IMR-90 (cell line): ENCODE measurements at regions not wholly inside any gene's neighbourhood (a gene's known extent, or its start where the extent isn't known, plus 50 kb on each side); places are given as distances from the start of the nearest gene placed in this dataset.

Experiments
- ATAC-seq: fragments of 200-7000 bp; cut with Tn5 transposase; 2 replicates; pipeline ENCODE4 v1.9.1; 2020; ENCODE audit warnings: low read depth, mild to moderate bottlenecking, moderate library complexity
- BruUV-seq: library from RNA; stranded (reverse); fragments of 400-500 nt; replicated peaks from 2 replicates; lab custom pipeline; 2021; lab: Mats Ljungman, UMichigan
- CTCF ChIA-PET: fragments of 300-600 bp; formaldehyde crosslinking; extraction: SDS; loops from one replicate; lab custom pipeline; 2021; ENCODE audit warnings: antibody characterized with exemption; lab: Yijun Ruan, JAX
- POLR2A ChIA-PET: fragments of 300-600 bp; sonication (Branson Sonifier 250); formaldehyde crosslinking; loops from one replicate; lab custom pipeline; 2022; ENCODE audit warnings: antibody characterized with exemption; ENCODE audit not compliant: unreplicated experiment; lab: Charles Lee
- DNase-seq: peaks from one replicate; pipeline ENCODE4 v3.0.0; 2013
- H2AFZ ChIP-seq: replicated peaks from 2 replicates; pipeline ENCODE3; 2013; ENCODE audit warnings: low read length, mild to moderate bottlenecking; ENCODE audit not compliant: poor library complexity
- H2AK5ac ChIP-seq: 2 replicates; pipeline ENCODE4 v1.6.1; 2013; ENCODE audit warnings: low read depth, low read length, inconsistent platforms
- H2AK9ac ChIP-seq: replicated peaks from 2 replicates; pipeline ENCODE3; 2013; ENCODE audit warnings: mild to moderate bottlenecking, low read depth, low read length, moderate library complexity; ENCODE audit not compliant: poor library complexity
- H2BK120ac ChIP-seq: 2 replicates; pipeline ENCODE4 v1.6.1; 2013; ENCODE audit warnings: low read depth, low read length, inconsistent platforms
- H2BK15ac ChIP-seq: 3 replicates; pipeline ENCODE4 v1.6.1; 2013; ENCODE audit warnings: low read depth, low read length, inconsistent platforms
- H2BK20ac ChIP-seq: 2 replicates; pipeline ENCODE4 v1.6.1; 2013; ENCODE audit warnings: low read depth, mild to moderate bottlenecking, inconsistent platforms, low read length, moderate library complexity
- H2BK5ac ChIP-seq: 2 replicates; pipeline ENCODE4 v1.6.1; 2013; ENCODE audit warnings: mild to moderate bottlenecking, low read depth, low read length, inconsistent platforms; ENCODE audit not compliant: poor library complexity, severe bottlenecking
- H3K14ac ChIP-seq: replicated peaks from 2 replicates; pipeline ENCODE4 v1.6.1; 2013; ENCODE audit warnings: low read depth, low read length, inconsistent platforms
- H3K18ac ChIP-seq: 2 replicates; pipeline ENCODE4 v1.6.1; 2013; ENCODE audit warnings: low read depth, low read length, control low read depth
- H3K23ac ChIP-seq: 2 replicates; pipeline ENCODE4 v1.6.1; 2013; ENCODE audit warnings: low read depth, low read length, inconsistent platforms
- H3K27ac ChIP-seq: 2 replicates; pipeline ENCODE4 v1.5.1; 2013; ENCODE audit warnings: mild to moderate bottlenecking, control low read depth, low read length; ENCODE audit not compliant: insufficient read depth
- H3K27me3 ChIP-seq: 2 replicates; pipeline ENCODE4 v1.6.1; 2013; ENCODE audit warnings: low read length; ENCODE audit not compliant: control insufficient read depth, insufficient read depth
- H3K36me3 ChIP-seq: 2 replicates; pipeline ENCODE4 v1.6.1; 2013; ENCODE audit warnings: low read length, mixed read lengths; ENCODE audit not compliant: control insufficient read depth, insufficient read depth
- H3K4ac ChIP-seq: 2 replicates; pipeline ENCODE4 v1.6.1; 2013; ENCODE audit warnings: low read depth, low read length, inconsistent platforms
- H3K4me1 ChIP-seq: 2 replicates; pipeline ENCODE4 v1.6.1; 2013; ENCODE audit warnings: low read length, mixed read lengths; ENCODE audit not compliant: control insufficient read depth, insufficient read depth
- H3K4me2 ChIP-seq: 2 replicates; pipeline ENCODE4 v1.6.1; 2013; ENCODE audit warnings: low read depth, mild to moderate bottlenecking, control low read depth, low read length, moderate library complexity
- H3K4me3 ChIP-seq: 2 replicates; pipeline ENCODE4 v1.5.1; 2013; ENCODE audit warnings: low read depth, mild to moderate bottlenecking, control low read depth, low read length, moderate library complexity; ENCODE audit not compliant: insufficient read depth
- H3K56ac ChIP-seq: 2 replicates; pipeline ENCODE4 v1.6.1; 2013; ENCODE audit warnings: low read length, inconsistent platforms; ENCODE audit not compliant: insufficient read depth; ENCODE audit errors: extremely low read depth
- H3K79me1 ChIP-seq, 2 experiments: 2 replicates each; pipeline ENCODE4 v1.6.1; 2013; ENCODE audit warnings: low read length in 2 of 2, inconsistent platforms in 1 of 2, low read depth in 1 of 2
- H3K9ac ChIP-seq: 2 replicates; pipeline ENCODE4 v1.6.1; 2013; ENCODE audit warnings: low read depth, low read length, control low read depth
- H3K9me1 ChIP-seq: 2 replicates; pipeline ENCODE4 v1.6.1; 2013; ENCODE audit warnings: low read length, inconsistent platforms; ENCODE audit not compliant: insufficient read depth
- H3K9me3 ChIP-seq: 2 replicates; pipeline ENCODE4 v1.6.1; 2013; ENCODE audit warnings: low read length; ENCODE audit not compliant: control insufficient read depth, insufficient read depth
- H4K20me1 ChIP-seq: 2 replicates; pipeline ENCODE4 v1.6.1; 2013; ENCODE audit warnings: low read length, inconsistent platforms; ENCODE audit not compliant: insufficient read depth
- H4K5ac ChIP-seq: 2 replicates; pipeline ENCODE4 v1.6.1; 2013; ENCODE audit warnings: mild to moderate bottlenecking, low read depth, low read length, control low read depth
- H4K8ac ChIP-seq, 2 experiments: 2 replicates each; pipeline ENCODE4 v1.6.1; 2013; ENCODE audit warnings: low read depth in 2 of 2, low read length in 2 of 2, control low read depth in 1 of 2, inconsistent platforms in 1 of 2
- H4K91ac ChIP-seq: 2 replicates; pipeline ENCODE4 v1.6.1; 2013; ENCODE audit warnings: low read depth, low read length, inconsistent platforms; ENCODE audit not compliant: insufficient read depth
- BHLHE40 ChIP-seq: fragments of 150-350 bp; IDR thresholded peaks from 2 replicates; pipeline ENCODE4 v1.6.1; 2016; ENCODE audit warnings: mild to moderate bottlenecking, low read depth, low read length
- CEBPB ChIP-seq: IDR thresholded peaks from 2 replicates; pipeline ENCODE4 v1.6.1; 2012; ENCODE audit warnings: low read depth, low read length, improper control_type of control experiment
- CHD1 ChIP-seq: IDR thresholded peaks from 2 replicates; pipeline ENCODE4 v1.6.1; 2012; ENCODE audit warnings: low read depth, low read length, improper control_type of control experiment
- CTCF ChIP-seq: conservative IDR thresholded peaks from 2 replicates; pipeline ENCODE4 v1.5.1; 2012; ENCODE audit warnings: mild to moderate bottlenecking, low read depth, low read length, improper control_type of control experiment
- FOS ChIP-seq: fragments of 150-350 bp; IDR thresholded peaks from 2 replicates; pipeline ENCODE4 v1.6.1; 2016; ENCODE audit warnings: low read depth, low read length
- MAFK ChIP-seq: IDR thresholded peaks from 2 replicates; pipeline ENCODE4 v1.6.1; 2012; ENCODE audit warnings: low read depth, low read length, improper control_type of control experiment
- MAZ ChIP-seq: IDR thresholded peaks from 2 replicates; pipeline ENCODE4 v1.6.1; 2012; ENCODE audit warnings: low read depth, mild to moderate bottlenecking, low read length, improper control_type of control experiment, moderate library complexity, borderline replicate concordance
- MXI1 ChIP-seq: IDR thresholded peaks from 2 replicates; pipeline ENCODE4 v1.6.1; 2012; ENCODE audit warnings: low read depth, mild to moderate bottlenecking, low read length, moderate library complexity, borderline replicate concordance
- POLR2A ChIP-seq: IDR thresholded peaks from 2 replicates; pipeline ENCODE4 v1.6.1; 2012; ENCODE audit warnings: mild to moderate bottlenecking, low read depth, low read length
- RAD21 ChIP-seq: IDR thresholded peaks from 2 replicates; pipeline ENCODE4 v1.6.1; 2012; ENCODE audit warnings: low read length, improper control_type of control experiment
- RCOR1 ChIP-seq: IDR thresholded peaks from 2 replicates; pipeline ENCODE4 v1.6.1; 2012; ENCODE audit warnings: mild to moderate bottlenecking, low read length, improper control_type of control experiment; ENCODE audit not compliant: insufficient replicate concordance
- RFX5 ChIP-seq: IDR thresholded peaks from 2 replicates; pipeline ENCODE4 v1.8.0; 2012; ENCODE audit warnings: low read depth, mild to moderate bottlenecking, low read length, moderate library complexity
- USF2 ChIP-seq: fragments of 150-350 bp; IDR thresholded peaks from 2 replicates; pipeline ENCODE4 v1.6.1; 2017; ENCODE audit warnings: mild to moderate bottlenecking, antibody characterized with exemption, low read length, low read depth
- WGBS, 2 experiments: methylation state at CpG; one replicate each; pipeline versions ENCODE4 v1.1.5 to v1.1.7; 2013; ENCODE audit warnings: missing lambda C conversion rate in 2 of 2; ENCODE audit not compliant: insufficient read length in 1 of 2; ENCODE audit errors: extremely low coverage in 2 of 2; 5-methylcytosine and 5-hydroxymethylcytosine counted together
- dilution Hi-C: fragments of 300-500 bp; cut with HindIII; formaldehyde crosslinking; loops from one replicate; pipeline ENCODE4 v1.14.3; 2018; ENCODE audit warnings: low sequenced_read_pairs; ENCODE audit not compliant: unreplicated experiment
- in situ Hi-C: fragments of 300-500 bp; cut with MboI; formaldehyde crosslinking; loops from 3 replicates; pipeline ENCODE4 v1.14.3; 2019; ENCODE audit warnings: low sequenced_read_pairs, inconsistent platforms, mixed read lengths
- intact Hi-C: fragments of 100-400 bp; cut with micrococcal nuclease; formaldehyde crosslinking; loops from 2 replicates; pipeline ENCODE4 v1.10.0; 2022

GRCh38 chr14:78043349-78043748 lies 126.8 kb upstream of the NRXN3 start:
- TF ChIP-seq RCOR1 (no peak), CEBPB (no peak), MAFK (no peak), RAD21 (no peak), MXI1 (no peak), MAZ (no peak), CTCF (no peak), POLR2A (no peak), USF2 (no peak), BHLHE40 (no peak), FOS (no peak), CHD1 (no peak), RFX5 (no peak)
- no CpG with 5 or more reads among the region's 1 CpG for WGBS, 2 experiments
- H4K8ac ChIP-seq = no peak overlapping the region

More at GRCh38 chr14:78043349-78043748, 126.8 kb upstream of the NRXN3 start:
- no peak overlapping the region for H2BK15ac ChIP-seq
- H3K36me3 ChIP-seq = no peaks in the 10 kb centered on the region
- no peak overlapping the region for H4K91ac ChIP-seq
- no peak overlapping the region for H2AFZ ChIP-seq
- H3K4me3 ChIP-seq = no peak overlapping the region
- no peak overlapping the region for H3K4me2 ChIP-seq
- H2BK120ac ChIP-seq = no peak overlapping the region
- H2AK9ac ChIP-seq = no peak overlapping the region
- no peak overlapping the region for H2AK5ac ChIP-seq
- peaks cover 1% of the 10 kb centered on the region; the same call in 1 of the 2 replicates for H3K9me3 ChIP-seq
- dilution Hi-C loops (no loop called here), intact Hi-C loops (no loop called here), in situ Hi-C loops (no loop called here)
- ATAC-seq (no peak), DNase-seq (no peak)
- no peaks in the 10 kb centered on the region for H3K27me3 ChIP-seq
- no peak overlapping the region for H3K14ac ChIP-seq
- no peak overlapping the region for H3K9ac ChIP-seq
- POLR2A ChIA-PET = no interaction called here
- CTCF ChIA-PET = no interaction called here
- no TSS peak for BruUV-seq
- H3K27ac ChIP-seq = no peak overlapping the region
- H3K23ac ChIP-seq = no peak overlapping the region
- H3K4ac ChIP-seq = no peak overlapping the region
- H3K56ac ChIP-seq = no peak overlapping the region
- H3K9me1 ChIP-seq = no peaks in the 10 kb centered on the region
- no peaks in the 10 kb centered on the region for H3K4me1 ChIP-seq
- H2BK20ac ChIP-seq = no peak overlapping the region
- H4K5ac ChIP-seq = no peak overlapping the region
- H3K79me1 ChIP-seq = no peaks in the 10 kb centered on the region
- no peak overlapping the region for H2BK5ac ChIP-seq
- no peak overlapping the region for H3K18ac ChIP-seq
- H4K20me1 ChIP-seq = no peaks in the 10 kb centered on the region
